CD4-positive, alpha-beta T cell treated with Interleukin-15 for 1 hour (primary cell): ENCODE measurements at regions not wholly inside any gene's neighbourhood (a gene's known extent, or its start where the extent isn't known, plus 50 kb on each side); places are given as distances from the start of the nearest gene placed in this dataset.
"Not testable (repeated sequence)": the region's sequence is repeated elsewhere in the genome, so short reads cannot be mapped to it uniquely, and the experiment has no call there.

Experiments
- DNase-seq: peaks from one replicate; pipeline ENCODE4 v3.0.0-alpha.2; 2020

DNA sequence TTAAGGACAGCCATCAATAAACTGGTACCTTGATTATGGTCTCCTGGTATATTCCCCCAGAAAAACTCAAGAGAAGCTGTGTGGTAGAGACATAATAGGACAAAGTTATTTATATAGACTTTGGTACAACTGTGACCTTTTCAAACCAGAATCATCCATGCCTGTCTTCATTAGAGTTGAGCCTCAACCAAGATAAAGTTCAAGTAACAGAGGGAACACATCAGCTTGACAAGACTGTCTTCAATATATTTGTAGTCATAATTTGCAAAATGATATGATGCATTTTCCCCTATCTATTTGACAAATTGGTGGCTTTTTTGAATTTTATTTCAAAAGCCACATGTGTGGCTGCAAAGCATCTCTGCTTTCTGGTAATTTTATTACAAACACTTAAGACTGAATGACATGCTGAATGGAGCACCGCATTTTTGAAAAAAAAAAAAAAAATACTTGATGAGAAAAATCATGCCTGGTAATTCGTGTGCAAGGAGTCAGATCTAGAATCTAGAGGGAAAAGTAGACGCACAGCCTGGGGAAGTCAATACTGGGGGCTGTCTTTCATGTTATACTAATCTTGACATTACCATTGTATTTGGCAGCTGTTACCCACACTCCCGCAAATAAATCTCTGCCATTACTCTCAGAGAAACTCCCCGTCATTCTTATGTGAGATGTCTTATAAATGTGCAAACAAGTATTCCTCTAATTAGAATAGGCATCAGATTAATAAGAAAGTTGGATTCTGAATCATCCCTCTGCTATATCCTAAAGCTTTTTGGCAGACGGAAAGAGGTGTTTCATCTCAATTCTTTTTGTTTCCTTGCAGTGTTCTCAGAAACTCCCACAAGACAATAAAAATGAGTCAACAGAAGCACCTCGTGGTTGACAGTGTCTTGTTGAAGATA lies 554.8 kb upstream of the CBLB start:
- DNase-seq, result no peak

DNA sequence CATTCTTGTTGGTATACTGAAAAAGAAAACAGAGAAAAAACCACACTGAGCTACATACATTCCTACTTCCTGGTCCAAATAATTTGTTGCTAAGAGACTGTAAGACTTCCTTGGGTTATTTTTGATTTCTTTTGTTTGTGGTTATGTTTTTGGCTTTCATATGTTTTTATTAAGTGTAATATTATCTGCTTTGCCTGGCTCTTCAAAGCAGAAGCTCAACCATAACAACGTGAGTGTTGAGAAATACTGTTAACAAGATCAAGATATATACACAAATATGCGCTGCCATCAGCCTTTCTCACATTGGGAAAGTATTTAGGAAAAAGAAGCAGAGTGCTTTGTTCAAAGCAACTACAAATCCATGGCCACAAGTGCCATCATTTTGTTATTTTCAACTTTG lies 556.2 kb upstream of the CBLB start:
- no peak for DNase-seq

DNA sequence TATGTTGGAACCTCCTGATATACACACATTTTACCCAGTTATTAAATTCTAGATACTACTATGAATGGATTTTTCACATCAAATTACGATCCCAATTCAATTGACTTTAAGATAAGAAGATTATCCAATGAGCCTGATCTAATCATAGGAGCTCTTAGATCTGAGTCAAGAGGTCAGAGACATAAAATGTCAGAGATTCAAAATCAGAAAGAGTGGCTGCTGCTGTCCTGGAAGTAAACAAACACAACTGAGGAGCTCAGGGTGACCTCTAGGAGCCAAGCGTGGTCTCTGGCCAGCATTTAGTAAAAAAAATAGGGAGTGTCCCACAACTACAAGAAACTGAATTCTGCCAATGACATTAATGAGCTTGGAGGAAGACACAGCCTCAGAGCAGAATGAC lies 557.1 kb upstream of the CBLB start:
- DNase-seq, result no peak

DNA sequence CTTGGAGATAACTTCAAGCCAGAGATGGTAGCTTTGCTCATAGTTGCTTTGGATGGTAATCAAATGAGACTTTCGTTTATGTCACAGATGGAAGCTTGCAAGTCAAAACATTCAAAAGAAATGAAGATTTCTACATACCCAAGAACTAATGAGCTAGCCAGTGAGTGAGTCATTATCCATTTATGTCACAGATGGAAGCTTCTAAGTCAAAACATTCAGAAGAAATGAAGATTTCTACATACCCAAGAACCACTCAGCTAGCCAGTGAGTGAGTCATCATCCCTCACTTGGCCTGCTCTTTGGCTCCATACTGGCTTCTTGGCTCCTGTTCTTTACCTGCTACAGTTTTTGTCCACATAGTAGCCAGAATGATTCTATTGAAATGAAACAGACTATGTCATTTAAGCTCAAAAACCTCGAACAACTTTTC lies 559.8 kb upstream of the CBLB start:
- no peak for DNase-seq

DNA sequence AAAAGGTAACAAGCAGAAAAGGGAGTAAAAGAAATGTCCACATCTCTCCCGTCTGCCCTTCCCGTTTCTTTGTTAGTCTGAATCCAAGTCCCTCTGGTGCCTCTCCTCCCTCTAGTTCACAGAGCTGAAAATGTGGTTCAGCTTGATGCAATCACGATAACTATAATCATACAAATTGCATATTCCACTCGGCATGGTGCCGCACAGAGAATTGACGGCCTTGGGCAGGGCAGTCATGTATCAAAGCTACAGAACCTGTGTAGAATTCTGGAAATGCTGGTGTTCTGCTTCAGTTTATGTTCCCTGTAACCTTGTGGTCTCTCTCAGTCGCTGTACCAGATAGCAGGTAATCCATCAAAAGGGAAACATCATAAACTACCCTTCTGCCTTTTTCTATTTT lies 562.9 kb upstream of the CBLB start:
- DNase-seq, result no peak

DNA sequence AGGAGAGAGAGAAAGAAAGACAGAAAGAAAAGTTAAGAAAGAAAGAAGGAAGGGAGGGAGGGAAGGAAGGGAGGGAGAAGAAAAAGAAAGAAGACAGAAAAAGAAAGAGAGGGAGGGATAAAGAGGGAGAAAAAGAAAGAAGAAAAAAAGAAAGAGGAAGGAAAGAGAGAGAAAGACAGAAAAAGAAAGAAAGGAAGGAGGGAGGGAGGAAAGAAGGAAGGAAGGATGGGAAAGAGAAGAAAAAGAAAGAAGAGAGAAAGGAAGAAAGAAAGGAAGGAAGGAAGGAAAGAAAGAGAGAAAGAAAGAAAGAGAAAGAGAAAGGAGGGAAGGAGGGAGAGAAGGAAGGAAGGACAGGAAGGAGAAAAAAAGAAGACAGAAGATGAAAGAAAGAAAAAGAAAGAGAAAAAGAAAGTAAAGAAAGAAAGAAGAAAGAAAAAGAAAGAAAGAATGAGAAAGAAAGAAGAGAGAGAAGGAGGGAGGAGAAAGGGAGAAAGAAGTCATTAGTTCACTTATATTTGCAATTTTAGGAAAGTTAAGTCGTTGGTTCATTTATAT lies 567.2 kb upstream of the CBLB start:
- DNase-seq, result no peak

DNA sequence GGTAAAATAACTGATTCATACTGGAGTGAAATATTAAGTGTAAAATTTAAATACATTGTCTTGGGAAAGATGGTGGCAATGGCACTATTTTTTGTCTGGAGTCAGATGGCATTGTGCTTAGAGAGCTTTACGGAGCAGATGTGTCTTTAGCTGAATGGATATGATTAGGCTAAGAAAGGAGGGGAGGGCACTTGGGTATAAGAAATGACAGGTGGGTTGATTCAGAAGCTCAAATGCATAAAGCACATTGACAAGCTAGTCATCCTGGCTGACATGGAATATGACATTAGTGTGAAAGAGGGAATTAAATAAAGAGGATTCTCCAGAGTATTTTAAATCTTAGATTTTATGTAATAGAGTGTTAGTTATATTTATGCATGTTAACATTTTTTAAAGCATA lies 570.1 kb upstream of the CBLB start:
- DNase-seq, result no peak

DNA sequence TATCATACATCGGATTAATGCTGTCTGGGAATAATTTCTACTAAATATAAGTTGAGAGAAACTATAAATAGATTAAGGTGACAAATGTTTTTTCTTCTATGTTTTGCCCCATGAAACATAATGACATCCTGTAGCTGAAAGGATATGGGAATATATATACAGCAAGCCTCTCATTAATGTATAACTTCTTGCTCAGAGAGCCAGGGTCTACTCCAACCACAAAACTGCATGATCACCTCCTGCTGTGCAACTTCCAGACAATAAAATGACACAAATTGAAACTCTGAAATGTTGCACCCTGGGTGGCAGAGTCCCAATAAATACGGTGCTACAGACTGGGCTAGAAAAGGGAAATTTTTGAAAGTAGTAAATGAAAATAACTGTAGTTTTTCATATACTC lies 571.9 kb upstream of the CBLB start:
- no peak for DNase-seq

DNA sequence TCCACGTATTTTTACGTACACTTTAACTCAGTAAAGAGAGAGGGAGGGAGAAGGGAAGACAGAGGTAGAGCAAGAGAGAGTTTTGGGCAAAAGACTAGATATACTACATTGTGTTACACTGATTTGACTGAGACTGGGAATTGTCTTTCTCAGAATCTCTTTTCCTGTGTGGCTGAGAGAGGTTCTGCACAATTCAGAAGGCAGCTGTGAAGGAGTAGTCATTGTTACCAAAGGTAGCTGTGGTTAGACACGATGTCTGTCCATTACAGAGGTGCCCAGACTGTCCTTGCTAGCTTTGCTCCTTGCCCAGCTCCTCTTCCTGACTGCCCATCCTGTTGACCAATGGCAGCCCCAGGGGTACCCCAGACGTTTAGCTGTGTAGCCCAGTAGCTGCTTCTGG lies 577.5 kb upstream of the CBLB start:
- DNase-seq, result no peak

DNA sequence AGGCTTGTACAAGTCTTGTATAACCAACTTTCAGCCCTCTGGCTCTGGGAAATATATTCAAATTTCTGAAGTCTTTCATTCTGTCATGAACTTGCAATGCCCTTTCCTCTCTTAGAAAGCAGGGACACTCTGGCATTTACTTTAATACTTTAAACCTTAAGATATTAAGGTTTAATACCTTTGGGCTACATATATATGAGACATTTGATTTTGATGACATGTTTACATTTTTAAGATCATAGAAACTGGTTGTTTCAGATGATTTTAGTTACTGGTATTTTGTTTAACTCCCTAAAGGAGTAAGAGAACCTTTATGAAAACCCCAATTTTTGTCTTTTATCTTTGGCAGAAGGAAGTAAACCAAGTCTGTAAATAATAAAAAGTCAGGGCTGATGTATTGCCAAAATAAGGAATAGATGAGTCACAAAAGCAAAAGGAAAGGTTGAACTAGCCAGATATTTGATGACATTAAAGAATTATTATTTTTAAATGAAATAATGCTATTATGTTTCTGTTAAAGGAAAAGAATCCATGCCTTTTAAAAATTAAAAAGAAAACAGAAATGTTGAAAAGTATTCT lies 579.0 kb upstream of the CBLB start:
- no peak for DNase-seq

DNA sequence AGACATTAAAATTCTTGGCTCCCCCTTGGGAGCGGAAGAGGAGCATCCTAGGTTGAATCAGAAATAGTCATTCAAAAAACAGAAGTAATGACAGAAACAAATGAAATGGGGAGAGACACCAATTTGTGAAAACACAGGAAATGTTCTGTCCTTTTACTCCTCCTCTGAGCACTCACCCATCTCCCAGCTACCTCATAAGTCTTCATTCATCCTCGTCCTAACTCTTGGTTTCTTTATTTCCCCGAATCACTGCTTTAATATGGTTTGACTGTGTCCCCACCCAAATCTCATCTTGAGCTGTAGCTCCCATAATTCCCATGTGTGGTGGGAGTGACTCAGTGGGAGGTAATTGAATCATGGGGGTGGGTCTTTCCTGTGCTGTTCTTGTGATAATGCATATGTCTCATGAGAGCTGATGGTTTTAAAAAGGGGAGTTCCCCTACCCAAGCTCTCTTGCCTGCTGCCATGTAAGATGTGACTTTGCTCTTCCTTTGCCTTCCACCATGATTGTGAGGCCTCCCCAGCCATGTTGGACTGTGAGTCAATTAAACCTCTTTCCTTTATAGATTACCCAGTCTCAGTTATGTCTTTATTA lies 579.7 kb upstream of the CBLB start:
- not testable (repeated sequence) for DNase-seq

DNA sequence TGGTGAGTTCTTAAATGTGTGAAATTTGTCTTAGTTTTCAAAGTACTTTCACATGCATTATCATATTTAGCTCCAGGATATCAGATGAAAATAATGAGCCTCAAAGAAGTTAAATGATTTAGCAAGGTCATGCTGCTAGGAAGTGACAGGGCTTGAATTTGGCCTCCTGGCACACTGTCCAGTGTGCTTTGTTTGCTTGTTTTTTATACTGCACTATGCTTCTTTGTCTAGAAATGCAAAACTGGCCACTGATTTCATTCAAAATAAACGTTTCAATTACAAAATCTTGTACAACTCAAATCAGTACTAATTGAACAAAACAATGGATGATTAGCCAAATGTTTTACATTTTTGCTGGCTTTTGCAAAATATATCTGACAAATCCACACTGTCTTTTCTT lies 583.3 kb upstream of the CBLB start:
- DNase-seq, result no peak

DNA sequence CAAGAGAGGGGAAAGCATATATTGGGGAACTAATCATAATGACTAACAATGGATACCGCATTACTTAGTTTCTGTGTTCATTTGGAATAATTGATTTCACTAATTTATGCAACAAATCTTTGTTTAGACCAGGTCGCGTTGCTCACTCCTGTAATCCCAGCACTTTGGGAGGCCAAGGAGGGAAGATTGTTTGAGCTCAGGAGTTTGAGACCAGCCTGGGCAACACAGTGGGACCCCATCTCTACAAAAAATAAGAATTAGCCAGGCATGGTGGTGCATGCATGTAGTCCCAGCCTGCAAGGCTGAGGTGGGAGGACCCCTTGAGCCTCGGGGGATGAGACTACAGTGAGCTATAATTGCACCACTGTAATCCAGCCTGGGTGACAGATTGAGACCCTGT lies 585.7 kb upstream of the CBLB start:
- DNase-seq, result no peak

DNA sequence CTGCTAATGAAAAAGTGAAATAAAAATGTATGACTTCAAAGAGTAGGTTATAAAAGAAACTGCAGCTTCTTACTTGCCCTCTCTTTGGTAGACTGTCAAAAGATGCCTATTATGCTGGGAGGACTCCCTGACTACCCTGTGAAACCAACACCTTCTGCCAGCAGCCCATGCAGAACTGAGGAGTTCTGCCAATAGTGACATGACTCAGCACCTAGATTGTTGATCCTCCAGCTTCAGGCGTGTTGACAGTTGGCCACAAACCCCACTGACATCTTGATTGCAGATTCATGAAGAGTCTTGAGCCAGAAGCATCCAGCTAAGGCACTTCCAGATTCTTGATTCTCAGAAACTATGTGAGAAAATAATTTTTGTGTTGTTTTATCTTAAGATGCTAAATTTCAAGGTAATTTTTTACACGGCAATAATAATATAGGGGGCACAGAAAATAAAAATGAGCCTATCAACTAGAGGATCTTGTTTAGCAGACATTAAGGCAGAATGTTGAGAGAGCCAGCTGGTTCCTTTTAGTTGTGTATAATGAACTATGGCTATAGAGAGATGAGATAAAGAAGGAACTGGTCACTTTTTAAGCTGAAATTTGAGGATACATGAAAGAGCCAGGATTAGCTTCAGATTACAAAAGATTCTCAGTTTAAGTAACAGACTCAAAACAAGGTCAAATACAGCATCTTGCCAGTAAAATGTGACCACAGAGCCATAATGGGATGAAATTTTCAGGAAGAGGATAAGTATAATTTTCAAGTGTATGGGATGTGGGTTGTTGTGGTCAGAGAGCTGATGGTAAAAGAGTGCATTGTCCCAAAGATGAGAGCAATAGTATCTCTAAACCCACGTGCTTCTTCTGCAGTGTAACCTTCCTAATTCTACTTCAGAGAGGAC lies 588.7 kb upstream of the CBLB start:
- DNase-seq, result no peak

DNA sequence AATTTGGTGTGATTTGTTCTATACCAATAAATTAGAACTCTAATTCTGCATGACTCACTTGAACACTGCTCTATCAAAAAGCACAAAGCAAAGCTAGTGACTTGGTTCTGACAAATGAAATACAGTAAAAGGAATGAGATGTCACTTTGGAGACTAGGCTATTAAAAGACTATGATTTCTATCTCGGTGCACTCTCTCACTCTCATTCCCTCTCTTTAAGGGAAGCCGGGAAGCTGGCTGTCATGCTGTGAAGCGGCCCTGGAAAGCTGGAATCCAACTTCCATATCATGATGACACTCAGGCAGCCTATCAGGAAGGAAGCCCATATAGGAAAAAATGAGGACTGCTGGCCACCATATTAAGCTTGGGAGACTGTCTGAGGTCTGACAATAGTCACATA lies 590.1 kb upstream of the CBLB start:
- no peak for DNase-seq

DNA sequence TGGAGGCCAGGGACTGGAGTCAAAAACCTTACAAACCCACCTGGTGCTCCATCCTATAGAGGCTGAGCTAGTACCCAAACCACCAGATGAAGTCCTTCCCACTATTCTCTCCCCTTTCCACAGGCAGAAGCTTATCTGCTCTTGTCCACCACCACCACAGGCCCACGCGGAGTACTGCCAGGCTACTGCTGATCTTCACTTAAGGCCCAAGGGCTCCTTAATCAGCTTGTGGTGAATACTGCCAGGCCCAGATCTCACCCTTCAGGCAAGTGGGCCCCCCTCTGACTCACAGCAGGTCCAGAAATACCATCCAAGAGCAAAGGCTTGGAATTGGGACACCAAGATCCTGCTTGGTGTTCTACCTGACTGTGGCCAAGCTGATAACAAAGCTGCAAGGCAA lies 598.1 kb upstream of the CBLB start:
- DNase-seq, result no peak

DNA sequence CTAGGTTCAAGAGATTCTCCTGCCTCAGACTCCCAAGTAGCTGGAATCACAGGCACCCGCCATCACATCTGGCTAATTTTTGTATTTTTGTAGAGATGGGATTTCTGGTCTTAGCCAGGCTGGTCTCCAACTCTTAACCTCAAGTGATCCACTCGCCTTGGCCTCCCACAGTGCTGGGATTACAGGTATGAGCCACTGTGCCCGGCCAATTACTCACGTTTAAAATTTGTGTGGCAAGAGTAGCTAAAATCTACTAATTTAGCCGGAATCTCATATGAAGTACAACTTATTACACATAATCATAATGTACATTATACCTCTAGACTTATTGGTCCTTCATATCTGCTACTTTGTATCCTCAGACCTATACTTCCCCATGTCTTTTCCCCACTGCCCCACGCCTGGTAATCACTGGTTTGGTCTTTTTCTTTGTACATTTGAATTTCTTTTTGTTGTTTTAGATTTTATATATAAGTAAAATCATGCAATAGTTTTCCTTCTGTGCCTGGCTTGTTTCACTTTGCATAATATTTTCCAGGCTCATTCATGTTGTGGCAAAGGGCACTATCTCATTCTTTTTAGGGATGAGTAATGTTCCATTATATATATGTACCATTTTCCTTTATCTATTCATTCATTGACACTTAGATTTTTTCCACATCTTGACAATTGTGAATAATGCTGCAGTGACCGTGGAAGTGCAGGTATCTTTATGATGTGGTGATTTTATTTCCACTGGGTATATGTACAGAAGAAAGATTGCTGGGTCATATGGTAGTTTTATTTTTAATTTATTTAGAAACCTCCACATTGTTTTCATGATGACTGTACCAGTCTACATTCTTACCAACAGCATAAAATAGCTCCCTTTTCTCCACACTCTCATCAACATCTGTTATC lies 605.0 kb upstream of the CBLB start:
- DNase-seq, result no peak

DNA sequence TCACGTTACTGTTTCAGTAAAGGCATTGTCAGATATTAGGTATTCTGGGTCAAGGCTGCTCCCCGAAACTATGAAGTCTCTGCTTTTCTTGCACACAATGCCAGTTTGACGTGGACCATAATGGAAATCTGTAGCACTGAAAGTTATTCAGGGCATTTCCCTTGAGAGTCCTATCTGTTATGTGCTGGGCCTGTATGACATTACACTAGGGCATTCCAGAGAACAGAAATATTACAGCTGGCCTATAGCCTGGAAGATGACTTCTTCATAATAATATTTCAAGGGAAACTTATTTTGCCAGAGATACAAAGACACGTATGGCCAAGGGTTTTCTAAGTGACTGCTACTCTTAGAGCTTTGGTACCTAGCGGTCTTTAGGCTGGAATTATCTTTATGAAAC lies 613.6 kb upstream of the CBLB start:
- no peak for DNase-seq

DNA sequence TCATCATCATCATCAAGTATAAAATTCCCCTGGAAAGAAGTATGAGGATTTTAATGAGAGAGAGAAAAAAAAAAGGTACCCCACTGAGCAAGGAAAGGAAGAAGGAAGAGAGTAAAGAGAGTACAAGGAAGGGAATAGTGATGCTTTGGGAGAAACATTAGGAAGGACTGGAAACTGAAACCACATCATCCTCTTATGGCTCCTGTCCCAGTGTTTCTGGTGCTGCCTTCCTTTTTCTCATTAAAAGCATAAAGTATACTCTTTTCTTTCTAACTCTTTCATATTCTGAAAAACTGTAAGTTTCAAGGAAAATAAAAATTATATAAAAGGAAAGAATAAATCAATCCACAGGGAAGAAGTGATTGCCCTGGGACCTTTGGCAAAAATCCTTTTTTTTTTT lies 616.4 kb upstream of the CBLB start:
- DNase-seq, result no peak

DNA sequence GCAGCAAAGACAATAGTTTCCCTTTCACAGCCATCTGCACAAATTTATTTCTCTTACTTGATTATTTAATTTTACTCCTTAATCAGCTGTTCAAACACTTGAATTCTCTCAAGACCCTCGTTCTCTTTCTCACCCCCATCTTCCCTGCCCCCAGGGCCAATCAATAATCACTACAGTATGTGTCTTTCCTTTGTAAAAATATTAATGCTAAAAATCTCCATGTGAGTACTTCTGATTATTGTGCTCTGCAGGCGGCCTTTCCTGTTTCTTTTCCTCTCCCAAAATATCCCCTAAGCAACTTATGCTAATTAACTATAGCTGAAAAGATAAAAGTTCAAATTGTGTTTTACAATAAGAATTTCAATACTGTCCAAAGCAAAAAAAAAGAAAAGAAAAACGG lies 617.0 kb upstream of the CBLB start:
- no peak for DNase-seq

DNA sequence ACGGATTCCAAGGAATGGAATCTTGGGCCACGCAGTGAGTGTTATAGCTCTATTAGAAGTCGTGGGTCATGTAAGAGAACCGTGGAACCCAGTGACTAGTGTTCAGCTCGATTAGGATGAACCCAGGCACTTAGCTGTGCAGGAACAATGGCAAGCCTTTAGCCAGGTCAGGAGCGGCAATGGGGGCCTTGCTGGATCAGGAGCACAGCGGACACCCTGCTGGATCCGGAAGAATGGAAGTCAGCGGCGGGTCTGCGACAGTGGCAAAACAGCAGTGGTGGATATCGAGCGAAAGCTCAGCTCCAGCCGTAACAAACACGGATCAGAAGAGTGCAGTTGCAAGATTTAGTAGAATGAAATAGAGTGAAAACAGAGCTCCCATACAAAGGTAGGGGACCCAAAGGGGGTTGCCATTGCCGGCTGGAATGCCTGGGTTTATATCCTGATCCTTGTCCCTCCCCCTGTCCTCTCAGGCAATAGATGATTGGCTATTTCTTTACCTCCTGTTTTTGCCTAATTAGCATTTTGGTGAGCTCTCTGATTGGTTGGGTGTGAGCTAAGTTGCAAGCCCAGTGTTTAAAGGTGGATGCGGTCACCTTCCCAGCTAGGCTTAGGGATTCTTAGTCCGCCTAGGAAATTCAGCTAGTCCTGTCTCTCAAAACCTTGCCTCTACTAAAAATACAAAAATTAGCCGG lies 618.3 kb upstream of the CBLB start:
- not testable (repeated sequence) for DNase-seq
